ENCODE measurements at regions not wholly inside any gene's neighbourhood (a gene's known extent, or its start where the extent isn't known, plus 50 kb on each side); places are given as distances from the start of the nearest gene placed in this dataset.

DNA sequence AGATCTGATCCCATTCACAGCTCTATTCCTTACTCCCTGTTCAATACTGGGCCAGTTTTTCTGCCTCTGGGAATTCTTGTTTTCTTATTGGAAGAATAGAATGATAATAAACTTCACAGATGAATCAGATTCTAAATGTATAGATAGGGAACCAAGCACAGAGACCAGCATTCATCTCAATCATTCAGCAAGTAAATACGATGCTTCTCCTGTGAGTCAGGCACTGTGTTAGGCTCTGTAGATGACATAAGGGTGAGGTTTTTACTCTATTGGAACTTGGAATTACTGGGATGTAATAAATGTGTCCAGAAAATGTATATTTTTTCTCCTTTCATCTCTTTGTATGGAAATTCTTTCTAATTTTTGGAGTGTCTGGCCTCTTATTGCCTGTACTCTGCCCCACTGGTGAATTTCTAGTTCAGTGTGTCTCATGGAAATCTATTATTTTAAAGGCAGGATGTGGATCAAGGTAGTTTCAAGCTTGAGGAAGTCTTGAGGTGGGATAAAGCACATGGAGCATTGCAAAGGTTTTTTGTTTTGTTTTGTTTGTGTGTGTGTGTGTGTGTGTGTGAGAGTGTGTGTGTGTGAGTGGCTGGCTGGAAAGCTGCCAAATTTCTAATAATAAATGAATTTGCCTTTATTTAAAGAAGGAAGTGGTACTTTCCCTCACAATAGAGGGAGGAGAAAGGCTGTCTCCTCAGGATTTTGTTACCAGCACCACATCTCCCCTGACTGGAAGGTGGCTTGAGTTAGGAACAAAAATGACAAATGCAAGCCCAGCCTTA, 117.9 kb upstream of the HS3ST1 start:
- no peak for DNase-seq

DNA sequence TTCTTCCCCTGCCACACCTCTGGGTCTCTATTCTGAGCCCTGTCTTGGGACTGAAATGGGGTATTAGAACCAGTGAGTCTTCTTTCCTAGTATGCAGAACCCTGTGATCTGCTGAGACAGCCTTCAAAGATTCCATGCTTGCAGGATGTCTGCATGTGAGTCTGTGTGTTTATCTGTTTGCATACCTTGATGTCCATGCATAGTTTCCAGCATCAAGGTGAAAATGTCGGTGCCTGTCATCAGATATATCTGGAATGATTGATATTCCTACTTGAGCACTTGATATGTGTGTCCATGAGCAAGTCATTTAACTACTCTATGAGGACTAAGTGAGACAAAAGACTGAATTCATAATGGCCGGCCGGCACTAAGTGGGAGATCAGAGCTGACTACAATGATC, 117.0 kb upstream of the HS3ST1 start:
- no peak for DNase-seq

DNA sequence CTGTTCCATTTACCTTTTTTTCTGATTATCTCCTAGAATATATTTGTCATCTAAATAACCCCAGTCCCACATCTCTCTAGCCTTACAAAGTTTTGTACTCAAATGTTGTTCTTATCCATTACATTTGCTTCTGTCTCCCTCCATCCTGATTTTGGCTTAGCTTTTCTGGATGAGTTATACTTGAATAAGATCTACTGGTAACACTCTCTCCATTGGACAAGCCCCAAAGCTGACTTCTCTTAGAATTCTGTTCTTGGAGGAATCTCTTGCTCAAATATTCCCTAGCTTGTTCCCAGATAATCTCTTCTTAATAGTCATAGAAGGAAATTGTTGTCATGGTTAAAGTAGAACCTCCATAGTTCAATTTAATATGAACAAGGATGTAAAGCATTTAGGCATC, 115.5 kb upstream of the HS3ST1 start:
- no peak for DNase-seq

DNA sequence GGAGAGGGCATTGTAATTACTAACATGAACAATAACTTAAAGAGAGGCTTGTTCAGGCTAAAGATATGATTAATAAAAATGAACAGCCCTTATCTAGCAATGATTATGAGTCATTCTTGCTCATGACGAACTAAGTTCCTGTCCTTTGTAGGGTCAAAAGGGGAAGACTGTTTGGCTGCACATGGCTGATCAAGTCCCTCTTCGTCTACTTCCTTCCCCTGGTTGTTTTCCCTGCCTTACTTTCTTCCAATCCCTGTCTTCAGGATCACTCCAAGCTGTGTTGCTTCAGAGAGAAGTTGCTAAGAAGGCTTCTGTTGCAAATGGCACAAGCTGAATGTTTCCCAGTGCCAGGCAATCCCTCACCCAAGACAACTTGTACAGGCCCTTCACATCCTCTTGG, 115.0 kb upstream of the HS3ST1 start:
- no peak for DNase-seq

DNA sequence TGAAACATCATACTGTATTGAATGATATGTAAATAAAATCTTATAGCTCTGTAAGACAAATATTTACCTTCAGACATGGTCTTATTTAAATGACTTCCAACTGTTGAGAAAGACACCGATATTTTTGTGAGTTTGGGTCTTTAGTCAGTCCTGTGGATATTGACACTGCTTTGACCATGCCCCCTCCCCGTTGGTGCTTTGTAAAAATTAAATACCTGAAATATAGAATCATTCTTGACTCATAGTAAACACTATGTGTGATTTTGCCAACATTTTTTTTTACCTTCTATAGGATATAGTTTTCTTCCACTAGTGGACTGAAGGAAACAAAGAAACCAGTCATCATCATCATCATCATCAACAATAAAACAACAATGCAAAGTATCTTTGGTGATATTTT, 114.3 kb upstream of the HS3ST1 start:
- DNase-seq: no peak

DNA sequence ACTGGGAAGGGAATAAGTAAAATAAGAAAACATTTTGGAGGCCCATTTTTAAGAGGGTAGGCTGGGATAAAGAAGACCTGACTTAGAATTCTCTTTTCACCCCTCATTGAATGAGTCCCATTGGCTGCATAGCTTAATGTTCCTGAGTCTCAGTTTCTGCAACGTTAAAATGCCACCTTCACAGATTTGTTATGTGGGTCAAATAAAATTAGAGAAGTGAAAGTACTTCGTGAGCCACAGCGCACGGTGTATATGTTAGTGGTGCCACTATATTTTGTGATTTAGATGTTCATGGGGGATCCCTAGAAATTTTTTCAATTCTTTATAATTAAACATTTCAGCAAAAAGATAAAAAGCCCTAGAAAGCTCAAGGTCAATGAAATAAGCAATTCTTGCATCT, 109.2 kb upstream of the HS3ST1 start:
- DNase-seq: no peak

DNA sequence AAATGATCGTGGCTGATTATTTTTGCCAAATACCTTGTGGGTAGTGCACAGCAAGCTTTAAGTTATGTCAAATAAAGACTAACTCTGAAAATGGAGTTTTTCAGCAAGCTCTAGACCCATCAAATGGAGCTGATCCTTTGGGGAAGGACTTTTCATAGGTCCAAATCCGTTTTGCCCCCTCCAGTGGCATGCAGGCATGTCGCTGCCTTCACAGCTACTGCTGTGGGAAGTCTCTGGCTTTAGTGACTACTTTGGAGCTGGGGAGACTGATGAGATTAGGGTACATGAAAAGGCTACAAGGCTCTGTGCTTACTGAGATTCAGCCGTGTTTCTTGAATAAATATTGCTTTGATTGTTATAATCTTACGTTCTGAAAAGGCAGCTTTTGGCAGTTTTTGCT, 106.6 kb upstream of the HS3ST1 start:
- no peak for DNase-seq

DNA sequence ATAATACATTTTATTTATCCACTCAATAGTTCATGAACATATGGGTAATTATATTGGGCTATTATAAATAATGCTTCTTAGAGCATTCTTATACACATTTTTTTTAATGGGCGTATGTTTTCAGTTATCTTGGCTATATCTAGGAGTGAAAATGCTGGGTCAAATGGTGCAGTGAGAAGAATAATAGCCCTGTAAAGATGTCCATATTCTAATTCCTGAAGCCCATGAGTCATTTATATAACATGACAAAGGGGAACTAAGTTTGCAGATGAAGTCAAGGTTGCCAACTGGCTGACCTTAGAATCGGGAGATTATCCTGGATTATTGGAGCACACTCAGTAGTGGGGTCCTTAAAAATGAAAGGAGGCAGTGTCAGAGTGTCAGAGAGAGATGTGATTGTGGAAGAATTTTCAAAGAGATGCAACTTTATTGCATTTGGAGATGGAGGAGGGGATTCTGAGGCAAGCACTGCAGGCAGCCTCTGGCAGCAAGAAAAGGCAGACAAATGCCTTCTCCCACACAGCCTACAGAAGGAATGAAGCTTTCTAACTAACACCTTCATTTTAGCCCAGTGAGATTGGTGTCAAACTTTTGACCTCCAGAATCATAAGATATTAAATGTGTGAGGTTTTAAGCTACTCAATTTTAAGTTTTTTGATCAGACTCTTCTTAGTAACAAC, 106.1 kb upstream of the HS3ST1 start:
- DNase-seq: no peak

DNA sequence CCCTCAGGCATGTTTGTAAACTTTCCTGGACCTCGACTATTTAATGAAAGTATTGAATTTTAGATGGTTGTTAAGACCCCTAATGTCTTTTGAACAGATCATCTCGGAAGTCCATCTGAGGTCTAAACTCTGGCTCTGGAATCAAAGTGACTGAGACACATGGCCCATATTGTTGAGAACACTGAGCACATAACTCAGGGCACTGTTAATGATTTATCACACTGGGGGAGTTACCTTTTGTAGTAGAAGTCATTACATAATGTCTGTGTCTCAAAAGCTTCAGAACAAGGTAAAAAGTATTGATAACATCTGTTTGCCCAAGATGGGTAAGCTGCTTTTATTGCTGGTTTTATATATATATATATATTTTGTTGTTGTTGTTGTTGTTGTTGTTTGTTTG, 103.4 kb upstream of the HS3ST1 start:
- no peak for DNase-seq

DNA sequence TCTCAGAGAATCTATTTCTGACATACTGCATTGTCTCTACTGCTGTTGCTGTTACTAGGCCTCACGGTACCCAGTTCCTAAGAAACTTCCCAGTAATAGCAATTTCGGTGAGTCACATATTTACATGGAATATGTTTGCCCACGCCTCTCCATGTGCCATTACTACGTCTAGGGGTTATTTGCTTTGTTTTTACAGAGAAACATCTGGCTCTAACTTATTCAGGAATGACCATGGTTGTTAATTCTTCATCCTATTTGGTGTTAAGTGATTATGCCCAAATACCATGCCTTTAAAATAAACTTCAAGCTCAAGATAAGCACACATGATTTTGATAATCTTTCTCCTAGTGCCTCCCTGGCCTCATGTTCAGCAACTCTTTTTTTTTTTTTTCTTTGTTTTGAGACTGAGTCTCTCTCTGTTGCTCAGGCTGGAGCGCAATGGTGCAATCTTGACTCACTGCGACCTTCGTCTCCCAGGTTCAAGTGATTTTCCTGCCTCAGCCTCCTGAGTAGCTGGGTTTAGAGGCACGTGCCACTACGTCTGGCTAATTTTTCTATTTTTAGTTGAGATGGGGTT, 101.0 kb upstream of the HS3ST1 start:
- DNase-seq: no peak

DNA sequence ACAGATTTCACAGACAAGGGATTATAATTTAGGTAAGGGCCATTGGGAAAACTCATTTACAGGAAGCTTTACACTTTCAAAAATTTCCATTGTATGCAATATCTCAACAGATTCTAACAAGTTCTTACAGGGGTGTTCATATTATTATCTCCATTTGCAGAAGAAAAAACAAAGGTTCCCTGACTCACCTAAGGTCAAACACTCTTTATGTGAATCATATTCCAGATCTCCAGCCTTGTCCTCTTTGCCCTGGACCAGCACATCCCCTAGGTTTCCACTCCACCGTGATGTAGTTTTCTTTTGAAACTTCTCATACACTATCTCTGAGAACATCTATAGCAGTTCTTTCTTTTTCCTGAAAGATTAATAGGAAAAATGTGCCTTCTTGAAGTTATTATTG, 96.4 kb upstream of the HS3ST1 start:
- no peak for DNase-seq

DNA sequence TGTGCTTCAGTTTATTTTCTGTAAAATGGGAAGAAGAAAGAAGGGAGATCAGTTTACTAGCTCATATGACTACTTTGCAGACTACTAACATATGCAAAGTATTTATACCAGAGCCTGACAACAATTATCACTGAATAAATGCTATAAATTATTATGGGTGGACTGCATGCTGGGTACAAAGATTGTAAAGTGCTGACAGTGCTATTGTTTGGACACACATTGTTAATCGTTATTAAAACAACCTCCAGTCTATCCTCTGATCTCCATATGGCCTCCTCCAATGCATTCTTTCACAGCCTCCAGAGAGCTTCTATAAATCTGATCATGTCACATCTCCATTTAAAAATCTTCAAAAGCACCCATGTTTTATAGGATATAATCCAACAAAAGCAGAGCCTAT, 90.1 kb upstream of the HS3ST1 start:
- no peak for DNase-seq

DNA sequence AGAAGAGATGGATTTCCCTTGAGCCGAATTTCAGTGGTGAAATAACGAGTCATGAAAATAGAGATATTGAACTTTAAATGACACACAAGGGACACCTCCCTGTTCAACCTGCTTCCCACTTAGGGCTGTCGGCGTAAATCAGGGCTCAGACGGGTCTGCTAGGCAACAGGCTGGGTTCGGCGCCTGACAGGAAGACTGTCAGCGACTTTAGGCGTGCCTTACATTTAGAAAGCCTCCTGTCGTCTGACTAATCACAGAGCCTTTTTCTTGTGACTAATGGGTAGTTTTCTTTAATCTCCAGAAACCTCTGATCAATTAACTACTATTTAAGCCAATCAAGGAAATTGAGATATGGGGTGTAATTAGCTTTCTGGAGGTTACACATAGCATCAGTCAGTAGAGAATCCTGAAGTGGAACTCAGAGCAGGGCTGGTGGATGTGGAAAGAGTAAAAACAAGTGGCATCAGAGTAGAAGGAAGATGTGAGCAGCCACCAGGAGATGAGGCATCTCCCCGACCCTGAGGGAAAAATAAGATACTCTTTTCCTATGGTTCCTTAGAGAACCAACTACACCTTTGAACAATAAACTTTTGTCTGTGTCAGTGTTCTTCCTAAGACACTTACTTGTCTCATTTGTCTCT, 86.2 kb upstream of the HS3ST1 start:
- no peak for DNase-seq

DNA sequence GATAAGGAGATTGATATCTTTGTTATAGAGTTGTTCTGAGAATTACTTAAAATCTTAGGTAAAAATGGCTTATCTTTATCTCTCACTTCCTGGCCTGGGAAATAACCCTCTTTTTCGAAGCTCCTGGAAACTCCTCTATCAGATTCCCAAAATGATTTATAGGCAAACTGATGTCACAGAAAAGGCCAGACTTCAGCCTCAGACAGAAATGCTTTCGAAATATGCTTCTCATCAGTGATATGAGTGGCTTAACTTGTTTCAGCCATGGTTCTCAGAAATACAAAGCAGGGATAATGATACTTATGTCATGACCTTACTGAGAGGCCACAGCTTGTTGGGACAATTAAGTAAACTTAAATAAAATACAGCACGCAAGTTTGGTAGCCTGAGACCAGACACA, 85.3 kb upstream of the HS3ST1 start:
- DNase-seq: no peak

DNA sequence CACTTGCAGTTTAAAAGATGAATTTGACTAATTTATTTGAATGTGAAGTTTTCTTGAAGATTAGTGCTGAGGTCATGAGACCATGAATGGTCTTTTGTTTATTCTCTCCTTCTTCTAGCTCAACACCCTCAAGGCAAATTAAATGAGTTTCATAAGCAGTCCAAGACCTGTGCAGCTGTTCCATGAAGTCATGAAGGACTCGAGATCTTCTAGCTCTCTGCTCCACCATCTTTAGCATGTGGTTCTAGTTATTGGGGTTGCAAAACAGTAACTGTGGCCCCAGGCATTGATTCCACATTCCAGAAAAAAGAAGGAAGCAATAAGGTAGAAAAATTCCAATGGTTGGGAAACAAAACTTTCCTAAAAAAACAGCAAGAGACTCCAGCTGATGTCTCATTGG, 84.2 kb upstream of the HS3ST1 start:
- no peak for DNase-seq

DNA sequence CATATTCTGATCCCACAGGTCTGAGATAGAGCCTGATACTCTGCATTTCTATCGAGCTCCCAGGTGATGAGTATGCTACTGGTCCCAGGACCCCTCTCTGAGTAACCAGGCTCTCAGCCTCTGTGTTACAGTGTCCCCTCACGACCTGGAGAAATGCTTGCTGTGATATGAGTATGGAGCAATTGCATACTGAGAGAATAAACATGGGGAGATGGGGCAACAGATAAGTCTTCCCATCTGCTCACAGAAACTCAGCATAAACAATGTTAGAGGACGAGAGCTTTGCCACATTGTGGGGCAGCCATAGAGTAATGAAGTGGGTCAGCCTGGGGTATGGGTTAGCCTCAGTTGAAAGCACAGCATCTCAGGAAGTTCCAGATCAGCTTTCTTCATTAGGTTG, 82.6 kb upstream of the HS3ST1 start:
- DNase-seq: no peak

DNA sequence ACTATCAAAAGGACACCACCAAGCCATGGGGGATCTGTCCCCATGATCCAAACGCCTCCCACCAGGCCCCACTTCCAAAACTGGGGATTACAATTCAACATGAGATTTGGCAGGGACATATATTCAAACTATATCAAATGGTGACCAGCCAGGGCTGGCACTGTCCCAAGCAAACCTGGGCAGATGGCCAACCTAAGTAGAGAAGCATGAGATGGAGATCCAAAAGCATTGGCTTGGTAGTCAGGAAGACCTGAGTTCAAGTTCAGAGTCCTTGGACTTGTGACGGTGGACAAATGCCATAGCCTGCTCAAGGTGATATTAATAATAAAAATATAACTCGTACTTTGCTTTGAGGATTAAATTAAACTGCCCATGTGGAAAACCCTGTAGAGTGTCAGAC, 79.2 kb upstream of the HS3ST1 start:
- no peak for DNase-seq

DNA sequence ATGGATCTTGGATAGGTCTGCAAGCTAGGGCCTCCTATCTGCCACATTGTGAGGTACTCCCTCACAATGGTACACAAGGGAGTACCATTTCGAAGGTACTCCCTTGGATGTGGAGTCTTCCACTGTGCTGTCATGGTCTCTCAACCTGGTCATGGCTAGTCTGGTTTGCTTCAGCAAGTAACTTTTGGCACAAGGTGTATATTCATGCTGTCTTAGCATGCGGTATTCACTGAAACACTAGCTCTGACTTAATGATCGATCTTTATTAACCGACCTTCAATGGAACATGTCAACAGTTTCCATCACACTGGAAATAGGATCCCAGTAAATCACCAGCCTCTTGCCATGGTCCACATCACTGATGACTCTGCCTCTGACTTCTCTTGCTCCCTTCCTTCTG, 77.5 kb upstream of the HS3ST1 start:
- no peak for DNase-seq

DNA sequence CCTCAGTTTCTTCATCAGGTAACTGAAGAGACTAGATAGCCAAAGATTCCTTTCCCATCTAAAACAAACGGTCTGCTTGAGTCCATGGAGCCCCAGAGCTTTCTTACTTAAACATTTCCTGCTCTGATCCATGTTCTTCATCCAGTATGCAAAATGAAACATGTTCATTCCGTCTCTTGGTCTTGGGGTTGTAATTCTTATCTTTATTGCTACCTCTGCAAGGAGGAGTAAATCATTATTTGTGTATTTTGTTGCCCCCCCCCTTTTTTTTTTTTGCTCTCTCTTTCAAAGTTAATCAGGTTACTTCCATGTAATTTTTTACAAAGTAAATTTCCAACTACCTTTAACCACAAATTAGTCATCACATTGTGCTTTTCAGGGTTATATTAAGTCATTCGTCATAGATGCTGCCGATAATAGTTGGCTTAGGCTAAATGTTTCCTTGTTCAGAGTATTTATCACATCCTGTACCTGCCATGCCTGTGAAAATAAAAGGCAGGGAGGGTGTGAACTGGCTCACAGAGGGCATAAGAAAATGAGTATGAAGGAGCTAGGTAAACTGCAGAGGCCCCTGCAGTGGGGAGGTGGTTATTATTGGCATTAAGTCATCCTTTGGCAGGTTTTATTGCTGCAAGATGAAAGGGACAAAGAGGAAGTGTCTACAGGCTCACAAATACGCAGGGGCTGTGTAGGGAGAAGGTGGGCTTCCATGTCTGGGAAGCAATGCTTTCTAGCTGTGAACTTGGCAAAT, 76.7 kb upstream of the HS3ST1 start:
- no peak for DNase-seq

DNA sequence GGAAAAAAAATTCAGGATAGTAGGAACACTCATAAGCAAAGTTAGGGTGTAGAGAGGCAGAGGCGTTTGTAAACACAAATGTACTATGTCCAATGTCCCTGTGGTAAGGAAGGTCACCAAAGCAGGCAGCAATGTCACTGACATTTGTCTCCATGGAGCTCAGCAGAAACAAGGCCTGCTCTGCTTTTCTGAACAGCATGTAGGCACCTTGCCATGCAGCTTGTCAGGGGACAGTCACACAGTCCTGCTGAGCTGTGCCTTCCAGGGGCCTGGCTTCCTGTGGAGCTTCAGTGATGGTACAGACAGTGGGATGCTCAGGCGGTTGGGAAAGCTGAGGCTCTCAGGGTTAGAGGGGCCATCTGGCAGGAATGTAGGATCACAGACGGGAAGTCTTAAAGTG, 74.5 kb upstream of the HS3ST1 start:
- no peak for DNase-seq

DNA sequence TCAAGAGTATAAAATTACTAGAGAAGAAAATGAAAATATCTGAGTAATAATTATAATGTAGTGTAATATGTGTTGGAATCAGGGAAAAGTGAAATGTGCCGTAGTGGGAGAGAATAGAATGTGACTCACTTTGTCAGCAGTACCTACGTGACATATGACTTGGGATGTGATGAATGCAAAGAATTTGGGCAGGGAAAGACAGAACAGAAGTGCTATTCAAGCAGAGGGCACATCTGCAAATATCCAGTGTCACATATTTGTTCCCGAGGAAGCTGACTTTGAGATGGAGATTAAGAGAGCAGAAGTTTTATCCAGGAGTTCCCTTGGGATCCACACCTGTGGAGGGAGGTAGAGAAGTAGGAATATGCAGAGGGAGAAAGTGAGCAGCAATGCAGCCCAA, 69.3 kb upstream of the HS3ST1 start:
- DNase-seq: no peak

DNA sequence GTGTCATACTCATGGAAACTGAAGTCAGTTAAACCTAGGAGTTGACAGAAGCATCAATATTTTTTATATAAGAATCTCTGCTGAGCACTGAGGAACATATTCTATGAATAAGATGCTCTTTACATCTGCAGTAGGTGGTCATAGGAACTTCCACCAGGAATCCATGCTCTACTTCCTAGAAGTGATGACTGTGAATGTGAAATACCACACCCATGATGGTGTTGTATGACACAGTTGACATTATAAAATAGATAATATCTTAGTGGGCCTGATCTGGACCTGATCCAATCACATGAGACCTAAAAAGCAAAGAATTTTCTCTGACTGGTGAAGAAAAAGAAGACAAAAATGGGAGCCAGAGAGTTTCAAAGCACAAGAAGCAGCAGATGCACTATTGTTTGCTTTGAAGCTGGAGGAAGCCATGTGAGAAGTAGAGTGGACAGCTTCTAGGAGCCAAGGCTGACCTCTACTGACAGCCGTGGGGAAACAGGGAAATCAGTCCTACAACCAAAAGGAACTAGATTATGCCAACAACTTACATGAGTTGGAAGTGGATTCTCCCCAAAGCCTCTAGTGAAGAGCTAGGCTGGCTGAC, 68.6 kb upstream of the HS3ST1 start:
- DNase-seq: no peak

DNA sequence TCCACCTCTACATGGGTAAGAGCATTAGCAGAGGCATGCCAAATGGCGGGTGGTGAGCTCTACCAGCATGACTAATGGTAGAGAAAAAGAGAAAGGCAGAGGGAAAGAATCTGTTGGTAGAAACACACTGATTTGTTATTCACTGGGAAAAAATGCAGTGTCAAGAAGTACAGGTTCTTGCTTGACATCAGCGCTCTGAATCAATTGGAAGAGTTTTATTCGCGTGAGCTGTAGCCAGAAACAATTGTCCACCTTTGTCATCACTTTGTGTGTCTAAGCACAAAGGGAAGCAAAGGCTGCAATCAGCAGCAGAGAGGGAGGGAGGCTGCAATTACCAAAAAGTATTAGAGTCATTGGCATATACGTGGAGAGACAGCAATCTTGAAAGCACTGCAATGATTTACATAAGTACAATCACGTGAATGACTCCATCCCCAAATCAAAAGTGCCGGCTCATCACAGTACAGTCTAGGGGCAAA, 67.7 kb upstream of the HS3ST1 start:
- no peak for DNase-seq

All from activated CD8-positive, alpha-beta memory T cell treated with anti-CD3 and anti-CD28 coated beads, Interleukin-2, amount 50 U/mL, for 4 hours (primary cell).